Superior temporal gyrus (tissue), 1 donor: ENCODE measurements at regions not wholly inside any gene's neighbourhood (a gene's known extent, or its start where the extent isn't known, plus 50 kb on each side); places are given as distances from the start of the nearest gene placed in this dataset.
"Not testable (repeated sequence)": the region's sequence is repeated elsewhere in the genome, so short reads cannot be mapped to it uniquely, and the experiment has no call there.

Source experiments
- DNase-seq: peaks from one replicate; pipeline ENCODE4 v3.0.0-alpha.2; 2016; ENCODE audit errors: extremely low spot score

- no peak for DNase-seq
Observed at GRCh38 chr3:24684506-24685023, 189.9 kb upstream of the THRB start.

- DNase-seq = no peak
Observed at GRCh38 chr3:24686808-24687207, 192.2 kb upstream of the THRB start.

GRCh38 chr3:24687671-24688070 is 193.0 kb upstream of the THRB start:
- no peak for DNase-seq

GRCh38 chr3:24688446-24689148 is 193.9 kb upstream of the THRB start:
- DNase-seq = no peak

- no peak for DNase-seq
Observed at GRCh38 chr3:24689353-24689752, 194.7 kb upstream of the THRB start.

- DNase-seq = no peak
Observed at GRCh38 chr3:24690777-24691176, 196.1 kb upstream of the THRB start.

- not testable (repeated sequence) for DNase-seq
Observed at GRCh38 chr3:24699078-24699477, 204.4 kb upstream of the THRB start.

GRCh38 chr3:24704496-24704895 is 209.8 kb upstream of the THRB start:
- no peak for DNase-seq

- no peak for DNase-seq
Observed at GRCh38 chr3:24707936-24708335, 213.3 kb upstream of the THRB start.

GRCh38 chr3:24709956-24710355 is 215.3 kb upstream of the THRB start:
- DNase-seq = no peak

GRCh38 chr3:24713516-24713915 is 218.9 kb upstream of the THRB start:
- no peak for DNase-seq

GRCh38 chr3:24714436-24714835 is 219.8 kb upstream of the THRB start:
- no peak for DNase-seq

- DNase-seq = no peak
Observed at GRCh38 chr3:24715171-24715792, 220.6 kb upstream of the THRB start.

- no peak for DNase-seq
Observed at GRCh38 chr3:24722087-24722486, 227.4 kb upstream of the THRB start.

GRCh38 chr3:24725514-24726255 is 231.0 kb upstream of the THRB start:
- DNase-seq = no peak

- DNase-seq = no peak
Observed at GRCh38 chr3:24726423-24726822, 231.8 kb upstream of the THRB start.

GRCh38 chr3:24730173-24730572 is 235.5 kb upstream of the THRB start:
- DNase-seq = no peak

- DNase-seq = no peak
Observed at GRCh38 chr3:24734019-24734418, 239.4 kb upstream of the THRB start.

GRCh38 chr3:24736701-24737100 is 242.1 kb upstream of the THRB start:
- no peak for DNase-seq

GRCh38 chr3:24740326-24740725 is 245.7 kb upstream of the THRB start:
- no peak for DNase-seq

- DNase-seq = no peak
Observed at GRCh38 chr3:24741506-24741905, 246.9 kb upstream of the THRB start.

GRCh38 chr3:24748520-24748919 is 253.9 kb upstream of the THRB start:
- no peak for DNase-seq

GRCh38 chr3:24751020-24751419 is 256.4 kb upstream of the THRB start:
- no peak for DNase-seq
